Cardiac fibroblast (primary cell): ENCODE measurements at regions not wholly inside any gene's neighbourhood (a gene's known extent, or its start where the extent isn't known, plus 50 kb on each side); places are given as distances from the start of the nearest gene placed in this dataset.

ENCODE experiments used
- DNase-seq, 2 donors: peaks; one replicate each; pipeline versions ENCODE4 v3.0.0 to v3.0.0-alpha.2; 2010; ENCODE audit warnings: low read depth in 2 of 2
- H3K4me3 ChIP-seq, 2 donors: replicated peaks in 1 of 2; 1 replicate in 1 of 2; 2 replicates in 1 of 2; pipeline ENCODE4 v1.5.1; 2011; ENCODE audit warnings: low read depth in 2 of 2, low read length in 2 of 2, mild to moderate bottlenecking in 2 of 2, moderate library complexity in 1 of 2
- CTCF ChIP-seq: IDR thresholded peaks from one replicate; pipeline ENCODE4 v1.5.1; 2011; ENCODE audit warnings: low read depth, mild to moderate bottlenecking, low read length, inconsistent platforms

DNA sequence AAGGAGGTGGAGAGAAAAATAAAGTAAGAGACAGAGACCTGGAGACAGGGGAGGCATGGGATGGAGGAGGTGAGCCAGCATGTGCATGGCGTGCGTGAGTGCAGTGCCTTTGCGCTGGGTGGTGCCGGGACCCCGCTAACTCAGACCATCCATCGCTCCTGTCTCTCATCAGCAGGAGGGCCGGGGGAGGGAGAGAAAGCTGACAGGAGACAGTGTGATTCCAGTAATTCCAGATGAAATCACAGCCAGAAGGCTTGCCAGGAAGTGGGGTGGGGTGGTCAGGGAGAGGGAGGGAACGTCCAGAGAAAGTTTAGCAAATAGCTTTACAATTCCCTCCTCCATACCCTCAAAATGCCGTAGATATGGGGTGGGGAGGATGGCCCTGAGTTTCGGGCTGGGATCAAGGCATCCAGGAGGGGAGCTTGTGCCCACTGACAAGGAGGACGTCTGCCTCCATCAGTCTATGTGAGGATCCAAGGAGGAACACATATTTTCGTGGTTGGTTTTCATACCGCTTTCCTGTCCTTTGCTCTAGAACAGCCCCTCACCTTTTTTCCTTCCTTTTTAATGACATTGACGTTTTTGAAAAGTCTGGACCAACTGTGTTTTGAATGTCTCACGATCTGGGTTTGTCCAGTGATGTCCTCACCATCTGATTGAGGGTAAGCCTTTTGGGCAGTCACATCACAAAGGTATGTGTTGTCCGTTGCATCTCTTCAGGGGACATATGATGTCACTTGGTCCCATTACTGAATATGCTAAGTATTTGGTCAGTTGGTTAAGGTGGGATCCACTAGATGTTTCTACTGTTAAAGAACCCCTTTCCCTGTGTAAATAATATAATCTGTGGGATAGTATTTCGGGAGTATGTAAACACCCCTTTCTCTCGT lies 567.3 kb downstream of the MIAT start:
- no peak overlapping the region for H3K4me3 ChIP-seq
- peak; percentile 41 to 88 for DNase-seq
- TF ChIP-seq CTCF = no peak

DNA sequence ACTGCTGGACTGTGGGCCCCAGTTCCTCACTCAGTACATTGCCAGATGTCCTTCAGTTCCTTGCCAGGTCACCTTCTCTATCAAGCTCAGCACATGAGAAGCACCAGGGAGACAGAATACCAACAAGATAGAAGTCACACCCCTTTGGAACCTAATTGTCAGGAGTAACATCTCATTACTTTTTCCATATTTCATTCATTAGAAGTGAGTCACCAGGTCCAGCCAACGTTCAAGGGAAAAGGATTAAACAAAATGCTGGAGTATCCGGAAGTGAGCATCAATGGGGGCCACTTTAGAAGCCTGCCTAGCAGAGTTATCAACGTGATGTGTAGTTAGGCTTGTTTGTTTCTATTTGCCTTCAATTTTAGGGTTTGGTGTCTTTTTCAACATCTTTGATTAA lies 569.3 kb downstream of the MIAT start:
- no peak overlapping the region for H3K4me3 ChIP-seq
- TF ChIP-seq CTCF = no peak
- DNase-seq = no peak

- TF ChIP-seq CTCF = no peak
- no peak for DNase-seq
- no peak overlapping the region for H3K4me3 ChIP-seq
Observed at GRCh38 chr22:27228771-27229170, 571.4 kb downstream of the MIAT start.

DNA sequence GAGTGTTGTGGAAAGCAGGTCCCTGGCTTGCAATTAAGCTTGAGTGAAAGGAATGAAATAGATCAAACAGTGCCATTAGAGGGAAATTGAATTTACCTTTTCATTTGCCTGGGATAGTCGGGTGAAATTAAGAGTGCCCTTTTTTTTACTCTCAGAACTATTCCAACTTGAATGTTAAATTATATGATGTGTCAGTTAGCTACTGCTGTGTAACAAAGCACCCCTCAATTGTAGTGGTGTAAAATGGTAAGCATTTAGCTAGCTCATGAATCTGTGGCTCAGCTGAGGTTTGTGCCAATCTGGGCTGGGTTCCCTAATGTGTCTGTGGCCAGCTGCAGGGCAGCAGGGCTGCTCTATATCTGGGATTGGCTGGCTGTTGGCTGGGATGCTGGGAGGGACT lies 571.4 kb downstream of the MN1 start:
- H3K4me3 ChIP-seq = no peak overlapping the region
- no peak for TF ChIP-seq CTCF
- no peak for DNase-seq

DNA sequence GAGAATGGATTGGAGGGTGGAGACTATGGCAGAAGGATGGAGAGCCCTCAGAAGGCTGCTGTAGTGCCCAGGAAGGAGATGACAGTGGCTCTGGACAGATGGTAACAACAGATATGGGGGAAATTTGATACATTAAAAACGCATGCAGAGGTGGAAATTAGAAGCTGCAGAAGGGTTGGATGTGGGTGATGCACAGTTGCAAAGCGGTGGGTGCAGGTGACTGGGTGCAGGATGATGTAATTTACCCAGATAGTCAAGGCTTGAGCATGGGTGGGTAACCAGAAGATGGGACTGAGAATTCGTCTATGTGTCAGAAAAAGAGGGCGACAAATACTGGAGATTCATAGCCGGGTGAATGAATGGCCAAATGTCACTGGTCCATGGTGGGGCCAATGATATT lies 570.3 kb downstream of the MN1 start:
- H3K4me3 ChIP-seq = no peak overlapping the region
- DNase-seq = no peak
- no peak for TF ChIP-seq CTCF

GRCh38 chr22:27232077-27232476 lies 569.5 kb downstream of the MN1 start:
- no peak for DNase-seq
- TF ChIP-seq CTCF = no peak
- no peak overlapping the region for H3K4me3 ChIP-seq
